Osteocyte (in vitro differentiated cells): ENCODE measurements at regions not wholly inside any gene's neighbourhood (a gene's known extent, or its start where the extent isn't known, plus 50 kb on each side); places are given as distances from the start of the nearest gene placed in this dataset.

Source experiments
- DNase-seq: peaks from one replicate; pipeline ENCODE4 v3.0.0; 2021; ENCODE audit warnings: mixed read lengths; ENCODE audit not compliant: unreplicated experiment; ENCODE audit errors: extremely low spot score
- H3K27ac Mint-ChIP-seq: one replicate; pipeline ENCODE4 v1.8.0; 2021; ENCODE audit warnings: mild to moderate bottlenecking, mixed read lengths; ENCODE audit not compliant: unreplicated experiment
- H3K27me3 Mint-ChIP-seq: one replicate; pipeline ENCODE4 v1.8.0; 2021; ENCODE audit warnings: mixed read lengths; ENCODE audit not compliant: unreplicated experiment
- H3K36me3 Mint-ChIP-seq: one replicate; pipeline ENCODE4 v1.8.0; 2021; ENCODE audit warnings: mixed read lengths; ENCODE audit not compliant: unreplicated experiment
- H3K4me1 Mint-ChIP-seq: one replicate; pipeline ENCODE4 v1.8.0; 2021; ENCODE audit warnings: mixed read lengths; ENCODE audit not compliant: unreplicated experiment
- H3K4me3 Mint-ChIP-seq: one replicate; pipeline ENCODE4 v1.8.0; 2021; ENCODE audit warnings: mild to moderate bottlenecking, moderate library complexity, mixed read lengths; ENCODE audit not compliant: unreplicated experiment
- H3K9me3 Mint-ChIP-seq: one replicate; pipeline ENCODE4 v1.8.0; 2021; ENCODE audit warnings: mixed read lengths; ENCODE audit not compliant: unreplicated experiment
- CTCF ChIP-seq: fragments of 200-600 bp; sonication (generic); IDR thresholded peaks from 2 replicates; pipeline ENCODE4 v1.5.0; 2021; ENCODE audit warnings: antibody characterized with exemption, mild to moderate bottlenecking, moderate library complexity

GRCh38 chr9:7608261-7608660 lies 191.3 kb downstream of the DMAC1 start:
- peaks cover 23% of the 10 kb centered on the region for H3K9me3 Mint-ChIP-seq
- H3K4me3 Mint-ChIP-seq, result no peak overlapping the region
- no peaks in the 10 kb centered on the region for H3K36me3 Mint-ChIP-seq
- no peaks in the 10 kb centered on the region for H3K4me1 Mint-ChIP-seq
- H3K27me3 Mint-ChIP-seq, result no peaks in the 10 kb centered on the region
- TF ChIP-seq CTCF, result no peak
- DNase-seq, result no peak
- no peak overlapping the region for H3K27ac Mint-ChIP-seq

DNA sequence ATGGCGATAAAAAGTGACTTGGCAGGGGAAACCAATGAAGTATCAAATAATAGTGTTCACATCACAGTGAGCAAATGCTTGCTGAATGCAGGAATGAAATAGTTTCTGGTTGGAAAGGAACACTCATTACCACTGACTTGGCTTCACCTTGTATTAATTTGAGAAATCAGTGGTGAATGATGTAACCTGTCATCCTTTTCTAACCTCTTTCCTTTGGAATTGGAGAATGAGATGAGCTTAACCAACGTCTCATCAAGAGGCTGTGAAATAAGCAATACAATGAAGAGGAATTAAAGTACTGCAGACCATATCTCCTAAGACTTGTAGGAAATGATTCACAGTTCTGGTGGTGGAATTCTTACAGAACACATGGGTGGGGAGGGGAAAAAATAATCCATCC lies 192.2 kb downstream of the DMAC1 start:
- no peak for DNase-seq
- no peak overlapping the region for H3K27ac Mint-ChIP-seq
- H3K9me3 Mint-ChIP-seq, result peaks cover 23% of the 10 kb centered on the region
- no peak overlapping the region for H3K4me3 Mint-ChIP-seq
- no peaks in the 10 kb centered on the region for H3K36me3 Mint-ChIP-seq
- no peak for TF ChIP-seq CTCF
- H3K27me3 Mint-ChIP-seq, result no peaks in the 10 kb centered on the region
- H3K4me1 Mint-ChIP-seq, result no peaks in the 10 kb centered on the region

DNA sequence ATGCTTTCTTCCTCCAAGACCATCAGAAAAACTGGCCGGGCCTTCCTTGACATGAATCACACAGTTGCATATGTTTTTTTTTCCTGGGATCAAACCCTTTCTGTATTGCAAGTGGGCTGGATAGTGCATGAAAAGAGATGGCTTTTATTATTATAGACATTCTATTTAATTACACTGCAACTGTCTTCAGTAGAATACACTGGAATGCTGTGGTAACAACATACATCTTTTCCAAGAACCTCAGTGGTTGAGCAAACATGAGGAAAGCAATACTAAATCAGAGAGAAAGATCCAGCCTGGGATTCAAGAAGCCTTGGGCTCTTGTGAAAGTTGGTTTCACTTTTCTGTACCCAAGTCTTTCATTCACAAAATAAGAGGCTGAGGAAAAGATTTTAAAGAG lies 193.0 kb downstream of the DMAC1 start:
- no peak for DNase-seq
- Mint-ChIP-seq H3K27me3 (no peaks in the 10 kb centered on the region), H3K4me1 (no peaks in the 10 kb centered on the region), H3K9me3 (peaks cover 18% of the 10 kb centered on the region), H3K27ac (no peak overlapping the region), H3K36me3 (no peaks in the 10 kb centered on the region), H3K4me3 (no peak overlapping the region)
- TF ChIP-seq CTCF, result no peak

DNA sequence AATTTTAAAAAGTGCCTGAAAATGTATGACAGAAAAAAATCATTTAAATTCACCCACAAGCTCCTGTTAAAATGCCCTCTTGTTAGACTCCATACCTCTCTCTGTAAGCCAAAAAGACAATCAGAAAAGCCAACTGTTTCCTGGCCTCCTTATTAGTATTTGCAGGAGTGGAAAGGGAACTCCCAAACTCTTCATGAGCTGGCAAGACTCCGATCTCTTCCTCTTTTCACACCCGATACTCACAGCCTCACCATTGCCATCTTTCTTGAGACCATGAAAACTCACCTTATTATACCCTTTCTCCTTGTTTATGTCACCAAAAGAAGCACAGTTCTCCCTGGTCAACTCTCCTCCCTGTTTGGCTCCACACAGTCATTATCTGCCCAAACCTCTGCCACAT lies 197.8 kb downstream of the DMAC1 start:
- Mint-ChIP-seq H3K27me3 (no peaks in the 10 kb centered on the region), H3K9me3 (peaks cover 8% of the 10 kb centered on the region), H3K4me1 (no peaks in the 10 kb centered on the region), H3K27ac (no peak overlapping the region), H3K4me3 (no peak overlapping the region), H3K36me3 (no peaks in the 10 kb centered on the region)
- no peak for DNase-seq
- no peak for TF ChIP-seq CTCF

- Mint-ChIP-seq H3K36me3 (no peaks in the 10 kb centered on the region), H3K4me1 (no peaks in the 10 kb centered on the region), H3K9me3 (peaks cover 31% of the 10 kb centered on the region), H3K27ac (no peak overlapping the region), H3K4me3 (no peak overlapping the region), H3K27me3 (no peaks in the 10 kb centered on the region)
- no peak for TF ChIP-seq CTCF
- no peak for DNase-seq
Observed at GRCh38 chr9:7597716-7598115, 201.9 kb downstream of the DMAC1 start.
